IMR-90 (cell line): ENCODE measurements at regions not wholly inside any gene's neighbourhood (a gene's known extent, or its start where the extent isn't known, plus 50 kb on each side); places are given as distances from the start of the nearest gene placed in this dataset.

Experiments
- ATAC-seq: fragments of 200-7000 bp; cut with Tn5 transposase; 2 replicates; pipeline ENCODE4 v1.9.1; 2020; ENCODE audit warnings: low read depth, mild to moderate bottlenecking, moderate library complexity
- BruUV-seq: library from RNA; stranded (reverse); fragments of 400-500 nt; replicated peaks from 2 replicates; lab custom pipeline; 2021; lab: Mats Ljungman, UMichigan
- CTCF ChIA-PET: fragments of 300-600 bp; formaldehyde crosslinking; extraction: SDS; loops from one replicate; lab custom pipeline; 2021; ENCODE audit warnings: antibody characterized with exemption; lab: Yijun Ruan, JAX
- POLR2A ChIA-PET: fragments of 300-600 bp; sonication (Branson Sonifier 250); formaldehyde crosslinking; loops from one replicate; lab custom pipeline; 2022; ENCODE audit warnings: antibody characterized with exemption; ENCODE audit not compliant: unreplicated experiment; lab: Charles Lee
- DNase-seq: peaks from one replicate; pipeline ENCODE4 v3.0.0; 2013
- H2AFZ ChIP-seq: replicated peaks from 2 replicates; pipeline ENCODE3; 2013; ENCODE audit warnings: low read length, mild to moderate bottlenecking; ENCODE audit not compliant: poor library complexity
- H2AK5ac ChIP-seq: 2 replicates; pipeline ENCODE4 v1.6.1; 2013; ENCODE audit warnings: low read depth, low read length, inconsistent platforms
- H2AK9ac ChIP-seq: replicated peaks from 2 replicates; pipeline ENCODE3; 2013; ENCODE audit warnings: mild to moderate bottlenecking, low read depth, low read length, moderate library complexity; ENCODE audit not compliant: poor library complexity
- H2BK120ac ChIP-seq: 2 replicates; pipeline ENCODE4 v1.6.1; 2013; ENCODE audit warnings: low read depth, low read length, inconsistent platforms
- H2BK15ac ChIP-seq: 3 replicates; pipeline ENCODE4 v1.6.1; 2013; ENCODE audit warnings: low read depth, low read length, inconsistent platforms
- H2BK20ac ChIP-seq: 2 replicates; pipeline ENCODE4 v1.6.1; 2013; ENCODE audit warnings: low read depth, mild to moderate bottlenecking, inconsistent platforms, low read length, moderate library complexity
- H2BK5ac ChIP-seq: 2 replicates; pipeline ENCODE4 v1.6.1; 2013; ENCODE audit warnings: mild to moderate bottlenecking, low read depth, low read length, inconsistent platforms; ENCODE audit not compliant: poor library complexity, severe bottlenecking
- H3K14ac ChIP-seq: replicated peaks from 2 replicates; pipeline ENCODE4 v1.6.1; 2013; ENCODE audit warnings: low read depth, low read length, inconsistent platforms
- H3K18ac ChIP-seq: 2 replicates; pipeline ENCODE4 v1.6.1; 2013; ENCODE audit warnings: low read depth, low read length, control low read depth
- H3K23ac ChIP-seq: 2 replicates; pipeline ENCODE4 v1.6.1; 2013; ENCODE audit warnings: low read depth, low read length, inconsistent platforms
- H3K27ac ChIP-seq: 2 replicates; pipeline ENCODE4 v1.5.1; 2013; ENCODE audit warnings: mild to moderate bottlenecking, control low read depth, low read length; ENCODE audit not compliant: insufficient read depth
- H3K27me3 ChIP-seq: 2 replicates; pipeline ENCODE4 v1.6.1; 2013; ENCODE audit warnings: low read length; ENCODE audit not compliant: control insufficient read depth, insufficient read depth
- H3K36me3 ChIP-seq: 2 replicates; pipeline ENCODE4 v1.6.1; 2013; ENCODE audit warnings: low read length, mixed read lengths; ENCODE audit not compliant: control insufficient read depth, insufficient read depth
- H3K4ac ChIP-seq: 2 replicates; pipeline ENCODE4 v1.6.1; 2013; ENCODE audit warnings: low read depth, low read length, inconsistent platforms
- H3K4me1 ChIP-seq: 2 replicates; pipeline ENCODE4 v1.6.1; 2013; ENCODE audit warnings: low read length, mixed read lengths; ENCODE audit not compliant: control insufficient read depth, insufficient read depth
- H3K4me2 ChIP-seq: 2 replicates; pipeline ENCODE4 v1.6.1; 2013; ENCODE audit warnings: low read depth, mild to moderate bottlenecking, control low read depth, low read length, moderate library complexity
- H3K4me3 ChIP-seq: 2 replicates; pipeline ENCODE4 v1.5.1; 2013; ENCODE audit warnings: low read depth, mild to moderate bottlenecking, control low read depth, low read length, moderate library complexity; ENCODE audit not compliant: insufficient read depth
- H3K56ac ChIP-seq: 2 replicates; pipeline ENCODE4 v1.6.1; 2013; ENCODE audit warnings: low read length, inconsistent platforms; ENCODE audit not compliant: insufficient read depth; ENCODE audit errors: extremely low read depth
- H3K79me1 ChIP-seq, 2 experiments: 2 replicates each; pipeline ENCODE4 v1.6.1; 2013; ENCODE audit warnings: low read length in 2 of 2, inconsistent platforms in 1 of 2, low read depth in 1 of 2
- H3K9ac ChIP-seq: 2 replicates; pipeline ENCODE4 v1.6.1; 2013; ENCODE audit warnings: low read depth, low read length, control low read depth
- H3K9me1 ChIP-seq: 2 replicates; pipeline ENCODE4 v1.6.1; 2013; ENCODE audit warnings: low read length, inconsistent platforms; ENCODE audit not compliant: insufficient read depth
- H3K9me3 ChIP-seq: 2 replicates; pipeline ENCODE4 v1.6.1; 2013; ENCODE audit warnings: low read length; ENCODE audit not compliant: control insufficient read depth, insufficient read depth
- H4K20me1 ChIP-seq: 2 replicates; pipeline ENCODE4 v1.6.1; 2013; ENCODE audit warnings: low read length, inconsistent platforms; ENCODE audit not compliant: insufficient read depth
- H4K5ac ChIP-seq: 2 replicates; pipeline ENCODE4 v1.6.1; 2013; ENCODE audit warnings: mild to moderate bottlenecking, low read depth, low read length, control low read depth
- H4K8ac ChIP-seq, 2 experiments: 2 replicates each; pipeline ENCODE4 v1.6.1; 2013; ENCODE audit warnings: low read depth in 2 of 2, low read length in 2 of 2, control low read depth in 1 of 2, inconsistent platforms in 1 of 2
- H4K91ac ChIP-seq: 2 replicates; pipeline ENCODE4 v1.6.1; 2013; ENCODE audit warnings: low read depth, low read length, inconsistent platforms; ENCODE audit not compliant: insufficient read depth
- BHLHE40 ChIP-seq: fragments of 150-350 bp; IDR thresholded peaks from 2 replicates; pipeline ENCODE4 v1.6.1; 2016; ENCODE audit warnings: mild to moderate bottlenecking, low read depth, low read length
- CEBPB ChIP-seq: IDR thresholded peaks from 2 replicates; pipeline ENCODE4 v1.6.1; 2012; ENCODE audit warnings: low read depth, low read length, improper control_type of control experiment
- CHD1 ChIP-seq: IDR thresholded peaks from 2 replicates; pipeline ENCODE4 v1.6.1; 2012; ENCODE audit warnings: low read depth, low read length, improper control_type of control experiment
- FOS ChIP-seq: fragments of 150-350 bp; IDR thresholded peaks from 2 replicates; pipeline ENCODE4 v1.6.1; 2016; ENCODE audit warnings: low read depth, low read length
- MAFK ChIP-seq: IDR thresholded peaks from 2 replicates; pipeline ENCODE4 v1.6.1; 2012; ENCODE audit warnings: low read depth, low read length, improper control_type of control experiment
- MAZ ChIP-seq: IDR thresholded peaks from 2 replicates; pipeline ENCODE4 v1.6.1; 2012; ENCODE audit warnings: low read depth, mild to moderate bottlenecking, low read length, improper control_type of control experiment, moderate library complexity, borderline replicate concordance
- MXI1 ChIP-seq: IDR thresholded peaks from 2 replicates; pipeline ENCODE4 v1.6.1; 2012; ENCODE audit warnings: low read depth, mild to moderate bottlenecking, low read length, moderate library complexity, borderline replicate concordance
- NFE2L2 ChIP-seq: fragments of 150-350 bp; IDR thresholded peaks from 2 replicates; pipeline ENCODE4 v1.6.1; 2016; ENCODE audit warnings: low read depth, mild to moderate bottlenecking, low read length
- POLR2A ChIP-seq: IDR thresholded peaks from 2 replicates; pipeline ENCODE4 v1.6.1; 2012; ENCODE audit warnings: mild to moderate bottlenecking, low read depth, low read length
- RAD21 ChIP-seq: IDR thresholded peaks from 2 replicates; pipeline ENCODE4 v1.6.1; 2012; ENCODE audit warnings: low read length, improper control_type of control experiment
- RCOR1 ChIP-seq: IDR thresholded peaks from 2 replicates; pipeline ENCODE4 v1.6.1; 2012; ENCODE audit warnings: mild to moderate bottlenecking, low read length, improper control_type of control experiment; ENCODE audit not compliant: insufficient replicate concordance
- RFX5 ChIP-seq: IDR thresholded peaks from 2 replicates; pipeline ENCODE4 v1.8.0; 2012; ENCODE audit warnings: low read depth, mild to moderate bottlenecking, low read length, moderate library complexity
- SMC3 ChIP-seq: fragments of 150-350 bp; IDR thresholded peaks from 2 replicates; pipeline ENCODE4 v1.6.1; 2016; ENCODE audit warnings: low read depth, mild to moderate bottlenecking, antibody characterized with exemption, low read length, moderate library complexity
- WGBS, 2 experiments: methylation state at CpG; one replicate each; pipeline versions ENCODE4 v1.1.5 to v1.1.7; 2013; ENCODE audit warnings: missing lambda C conversion rate in 2 of 2; ENCODE audit not compliant: insufficient read length in 1 of 2; ENCODE audit errors: extremely low coverage in 2 of 2; 5-methylcytosine and 5-hydroxymethylcytosine counted together
- dilution Hi-C: fragments of 300-500 bp; cut with HindIII; formaldehyde crosslinking; loops from one replicate; pipeline ENCODE4 v1.14.3; 2018; ENCODE audit warnings: low sequenced_read_pairs; ENCODE audit not compliant: unreplicated experiment
- in situ Hi-C: fragments of 300-500 bp; cut with MboI; formaldehyde crosslinking; loops from 3 replicates; pipeline ENCODE4 v1.14.3; 2019; ENCODE audit warnings: low sequenced_read_pairs, inconsistent platforms, mixed read lengths
- intact Hi-C: fragments of 100-400 bp; cut with micrococcal nuclease; formaldehyde crosslinking; loops from 2 replicates; pipeline ENCODE4 v1.10.0; 2022
- TF ChIP-seq, protein P1 (sequence below): fragments of 150-350 bp; IDR thresholded peaks from 2 replicates; pipeline ENCODE4 v1.6.1; 2016; ENCODE audit warnings: low read depth, mild to moderate bottlenecking, low read length, moderate library complexity, borderline replicate concordance
- TF ChIP-seq, protein P2 (sequence below): fragments of 150-350 bp; IDR thresholded peaks from 2 replicates; pipeline ENCODE4 v1.6.1; 2017; ENCODE audit warnings: mild to moderate bottlenecking, antibody characterized with exemption, low read length, low read depth
- TF ChIP-seq, protein P3 (sequence below): conservative IDR thresholded peaks from 2 replicates; pipeline ENCODE4 v1.5.1; 2012; ENCODE audit warnings: mild to moderate bottlenecking, low read depth, low read length, improper control_type of control experiment

DNA sequence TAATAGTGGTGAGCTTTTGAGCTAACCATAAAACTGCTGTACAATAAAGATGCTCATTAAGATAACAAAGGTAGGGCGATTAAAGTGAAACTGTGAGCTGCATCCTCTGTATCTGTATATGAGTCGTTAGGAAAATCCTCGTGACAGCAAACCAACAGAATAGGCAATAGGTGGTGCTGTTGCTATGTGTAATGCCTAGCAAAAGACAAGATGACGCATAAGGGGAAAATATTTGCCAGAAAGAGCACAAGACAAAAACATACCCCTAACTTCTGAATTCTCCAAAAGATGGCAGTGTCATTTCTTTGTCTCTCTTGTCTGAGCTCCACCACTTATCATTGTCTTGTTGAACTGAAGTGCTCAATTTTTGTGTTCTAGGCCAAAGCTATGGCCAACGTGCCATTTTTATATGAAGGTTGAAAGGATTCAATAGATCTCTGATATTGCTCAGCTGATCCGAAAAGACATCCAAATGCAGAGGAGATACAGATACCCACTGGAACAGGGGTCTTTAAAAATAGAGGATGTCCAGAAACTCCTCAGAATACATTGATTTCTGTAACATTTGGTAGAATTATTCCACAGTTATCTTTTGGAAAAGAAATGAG is 56.3 kb upstream of the ANKEF1 start:
- Histone ChIP-seq H4K20me1 (no peaks in the 10 kb centered on the region), H2AK5ac (no peak overlapping the region), H3K4ac (no peak overlapping the region), H3K9me1 (no peaks in the 10 kb centered on the region), H2BK5ac (no peak overlapping the region), H3K36me3 (no peaks in the 10 kb centered on the region), H2BK15ac (no peak overlapping the region), H4K5ac (no peak overlapping the region), H2BK120ac (no peak overlapping the region), H3K27me3 (peaks cover 3% of the 10 kb centered on the region; the same call in 1 of the 2 replicates), H2AK9ac (no peak overlapping the region), H3K79me1 (no peaks in the 10 kb centered on the region), H3K9ac (no peak overlapping the region), H4K8ac (no peak overlapping the region), H3K4me2 (no peak overlapping the region), H3K56ac (no peak overlapping the region), H3K9me3 (no peaks in the 10 kb centered on the region), H3K4me1 (no peaks in the 10 kb centered on the region), H3K4me3 (no peak overlapping the region), H3K18ac (no peak overlapping the region), H2BK20ac (no peak overlapping the region), H4K91ac (no peak overlapping the region), H2AFZ (no peak overlapping the region), H3K23ac (no peak overlapping the region), H3K14ac (no peak overlapping the region), H3K27ac (no peak overlapping the region)
- BruUV-seq = no TSS peak
- WGBS, 2 experiments = 60% methylated on average over 1 of the region's 6 CpGs; no CpG with 5 or more reads in 1 of the 2 experiments
- in situ Hi-C loops (loop anchor here (5.0 to 25.0 kb wide), 4 partner anchors 114 to 1576 kb away; no protein-coding TSS in a partner anchor), dilution Hi-C loops (no loop called here), intact Hi-C loops (loop anchor here (1.0 to 10.0 kb wide), 10 partner anchors 112 to 1564 kb away; partner anchors contain the start of genes JAG1, MKKS and SLX4IP)
- ATAC-seq (peak; percentile 97), DNase-seq (peak; percentile 89)
- 0 out of 2 replicates have a peak, but pooled peaks have one; percentile 49 for TF ChIP-seq FOS
- TF ChIP-seq, protein P1, sequence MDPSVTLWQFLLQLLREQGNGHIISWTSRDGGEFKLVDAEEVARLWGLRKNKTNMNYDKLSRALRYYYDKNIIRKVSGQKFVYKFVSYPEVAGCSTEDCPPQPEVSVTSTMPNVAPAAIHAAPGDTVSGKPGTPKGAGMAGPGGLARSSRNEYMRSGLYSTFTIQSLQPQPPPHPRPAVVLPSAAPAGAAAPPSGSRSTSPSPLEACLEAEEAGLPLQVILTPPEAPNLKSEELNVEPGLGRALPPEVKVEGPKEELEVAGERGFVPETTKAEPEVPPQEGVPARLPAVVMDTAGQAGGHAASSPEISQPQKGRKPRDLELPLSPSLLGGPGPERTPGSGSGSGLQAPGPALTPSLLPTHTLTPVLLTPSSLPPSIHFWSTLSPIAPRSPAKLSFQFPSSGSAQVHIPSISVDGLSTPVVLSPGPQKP = no peak
- no peak for TF ChIP-seq CEBPB
- TF ChIP-seq RAD21 = peak; percentile 98
- no peak for TF ChIP-seq CHD1
- TF ChIP-seq MAZ = no peak
- TF ChIP-seq MXI1 = no peak
- no peak for TF ChIP-seq RCOR1
- no peak for TF ChIP-seq MAFK
- TF ChIP-seq, protein P2, sequence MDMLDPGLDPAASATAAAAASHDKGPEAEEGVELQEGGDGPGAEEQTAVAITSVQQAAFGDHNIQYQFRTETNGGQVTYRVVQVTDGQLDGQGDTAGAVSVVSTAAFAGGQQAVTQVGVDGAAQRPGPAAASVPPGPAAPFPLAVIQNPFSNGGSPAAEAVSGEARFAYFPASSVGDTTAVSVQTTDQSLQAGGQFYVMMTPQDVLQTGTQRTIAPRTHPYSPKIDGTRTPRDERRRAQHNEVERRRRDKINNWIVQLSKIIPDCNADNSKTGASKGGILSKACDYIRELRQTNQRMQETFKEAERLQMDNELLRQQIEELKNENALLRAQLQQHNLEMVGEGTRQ = no peak
- TF ChIP-seq BHLHE40 = no peak
- no peak for TF ChIP-seq POLR2A
- TF ChIP-seq, protein P3, sequence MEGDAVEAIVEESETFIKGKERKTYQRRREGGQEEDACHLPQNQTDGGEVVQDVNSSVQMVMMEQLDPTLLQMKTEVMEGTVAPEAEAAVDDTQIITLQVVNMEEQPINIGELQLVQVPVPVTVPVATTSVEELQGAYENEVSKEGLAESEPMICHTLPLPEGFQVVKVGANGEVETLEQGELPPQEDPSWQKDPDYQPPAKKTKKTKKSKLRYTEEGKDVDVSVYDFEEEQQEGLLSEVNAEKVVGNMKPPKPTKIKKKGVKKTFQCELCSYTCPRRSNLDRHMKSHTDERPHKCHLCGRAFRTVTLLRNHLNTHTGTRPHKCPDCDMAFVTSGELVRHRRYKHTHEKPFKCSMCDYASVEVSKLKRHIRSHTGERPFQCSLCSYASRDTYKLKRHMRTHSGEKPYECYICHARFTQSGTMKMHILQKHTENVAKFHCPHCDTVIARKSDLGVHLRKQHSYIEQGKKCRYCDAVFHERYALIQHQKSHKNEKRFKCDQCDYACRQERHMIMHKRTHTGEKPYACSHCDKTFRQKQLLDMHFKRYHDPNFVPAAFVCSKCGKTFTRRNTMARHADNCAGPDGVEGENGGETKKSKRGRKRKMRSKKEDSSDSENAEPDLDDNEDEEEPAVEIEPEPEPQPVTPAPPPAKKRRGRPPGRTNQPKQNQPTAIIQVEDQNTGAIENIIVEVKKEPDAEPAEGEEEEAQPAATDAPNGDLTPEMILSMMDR = peak; percentile 98
- peak; percentile 86 for TF ChIP-seq SMC3
- TF ChIP-seq RFX5 = no peak
- TF ChIP-seq NFE2L2 = no peak
- ChIA-PET POLR2A (no interaction called here), CTCF (interaction anchor here (0.5 to 1.5 kb wide), 19 partner anchors 11 to 1571 kb away, joined by 3 to 21 read pairs (median 4); partner anchors contain the start of gene SLX4IP)
